ENCODE measurements at regions not wholly inside any gene's neighbourhood (a gene's known extent, or its start where the extent isn't known, plus 50 kb on each side); places are given as distances from the start of the nearest gene placed in this dataset.

- no peak overlapping the region for H3K27ac ChIP-seq (ENCODE audit: control insufficient read depth, insufficient read depth)
- FAIRE-seq: no peak
- BruUV-seq (replicated peaks): no TSS peak
- H3K79me2 ChIP-seq (ENCODE audit: control insufficient read depth, insufficient read depth, low read length): no peaks in the 10 kb centered on the region
- no peak for DNase-seq (ENCODE audit: low read depth, low spot score)
- 0% methylated on average over 1 of the region's 1 CpG for WGBS (ENCODE audit: insufficient coverage, insufficient replicate concordance, low lambda C conversion rate, missing lambda C conversion rate)
- H2AFZ ChIP-seq (ENCODE audit: control insufficient read depth, low read depth, low read length): no peak overlapping the region
- in situ Hi-C loops (cut with MboI) (no loop called here), intact Hi-C loops (cut with micrococcal nuclease; ENCODE audit: unreplicated experiment) (no loop called here)
- POLR2A ChIA-PET: no interaction called here
- CTCF ChIA-PET: interaction anchor here (1.0 kb wide), 1 partner anchor 13 kb away, joined by 3 read pairs; no protein-coding TSS in a partner anchor
- TF ChIP-seq ATF7 (IDR thresholded peaks at IDR 0.05; ENCODE audit: low read depth): no peak
- no peaks in the 10 kb centered on the region for H3K36me3 ChIP-seq (ENCODE audit: control insufficient read depth in 2 of 2, insufficient read depth in 2 of 2, low read length in 1 of 2)
- no peaks in the 10 kb centered on the region for H3K27me3 ChIP-seq (replicated peaks in 1 of 2; ENCODE audit: control insufficient read depth in 2 of 2, insufficient read depth in 2 of 2, low read length in 1 of 2)
- no peak overlapping the region for H3K4me3 ChIP-seq
- SMC1A ChIA-PET (ENCODE audit: uncharacterized antibody, unreplicated experiment): no interaction called here
- ATAC-seq: no peak
- RAD21 ChIA-PET (ENCODE audit: unreplicated experiment): no interaction called here
- H3K4me1 ChIP-seq (ENCODE audit: control insufficient read depth, insufficient read depth, low read length): no peaks in the 10 kb centered on the region
- no peaks in the 10 kb centered on the region for H3K9me3 ChIP-seq (replicated peaks; ENCODE audit: control insufficient read depth, insufficient read depth, low read length)
- H4K20me1 ChIP-seq (ENCODE audit: control insufficient read depth, insufficient read depth): no peaks in the 10 kb centered on the region
- no peak overlapping the region for H3K9ac ChIP-seq (ENCODE audit: control insufficient read depth, insufficient read depth, low read length)
- no peak overlapping the region for H3K4me2 ChIP-seq (ENCODE audit: control insufficient read depth, insufficient read depth)
Observed at GRCh38 chr13:109393045-109393444, 393.3 kb downstream of the IRS2 start.

- CTCF ChIA-PET: no interaction called here
- no TSS peak for BruUV-seq (replicated peaks)
- intact Hi-C loops (cut with micrococcal nuclease; ENCODE audit: unreplicated experiment) (no loop called here), in situ Hi-C loops (cut with MboI) (no loop called here)
- Histone ChIP-seq H4K20me1 (ENCODE audit: control insufficient read depth, insufficient read depth) (no peaks in the 10 kb centered on the region), H3K79me2 (ENCODE audit: control insufficient read depth, insufficient read depth, low read length) (no peaks in the 10 kb centered on the region), H2AFZ (ENCODE audit: control insufficient read depth, low read depth, low read length) (no peak overlapping the region), H3K36me3 (ENCODE audit: control insufficient read depth in 2 of 2, insufficient read depth in 2 of 2, low read length in 1 of 2) (no peaks in the 10 kb centered on the region), H3K27me3 (replicated peaks in 1 of 2; ENCODE audit: control insufficient read depth in 2 of 2, insufficient read depth in 2 of 2, low read length in 1 of 2) (no peaks in the 10 kb centered on the region), H3K4me3 (no peak overlapping the region), H3K4me1 (ENCODE audit: control insufficient read depth, insufficient read depth, low read length) (no peaks in the 10 kb centered on the region), H3K9me3 (replicated peaks; ENCODE audit: control insufficient read depth, insufficient read depth, low read length) (no peaks in the 10 kb centered on the region), H3K27ac (ENCODE audit: control insufficient read depth, insufficient read depth) (no peak overlapping the region), H3K9ac (ENCODE audit: control insufficient read depth, insufficient read depth, low read length) (no peak overlapping the region), H3K4me2 (ENCODE audit: control insufficient read depth, insufficient read depth) (no peak overlapping the region)
- SMC1A ChIA-PET (ENCODE audit: uncharacterized antibody, unreplicated experiment): no interaction called here
- POLR2A ChIA-PET: interaction anchor here (0.6 kb wide), 1 partner anchor 7 kb away, joined by 5 read pairs; no protein-coding TSS in a partner anchor
- WGBS (ENCODE audit: insufficient coverage, insufficient replicate concordance, low lambda C conversion rate, missing lambda C conversion rate): 18% methylated on average over 2 of the region's 2 CpGs
- DNase-seq (ENCODE audit: low read depth, low spot score) (no peak), ATAC-seq (no peak), FAIRE-seq (no peak)
- RAD21 ChIA-PET (ENCODE audit: unreplicated experiment): no interaction called here
- no peak for TF ChIP-seq RUNX3 (IDR thresholded peaks at IDR 0.05; ENCODE audit: low read length)
- no peak for TF ChIP-seq EED (IDR thresholded peaks at IDR 0.05; ENCODE audit: low read depth)
- no peak for TF ChIP-seq HDAC2 (IDR thresholded peaks at IDR 0.05)
- no peak for TF ChIP-seq LARP7 (IDR thresholded peaks at IDR 0.05)
- no peak for TF ChIP-seq SKIL (IDR thresholded peaks at IDR 0.05; ENCODE audit: low read depth, poor library complexity, severe bottlenecking)
- TF ChIP-seq ZZZ3 (IDR thresholded peaks at IDR 0.05; ENCODE audit: control insufficient read depth, insufficient read length, low read depth): no peak
- no peak for TF ChIP-seq TCF12 (IDR thresholded peaks at IDR 0.05; ENCODE audit: low read depth, low read length)
- no peak for TF ChIP-seq NFYB (IDR thresholded peaks at IDR 0.05; ENCODE audit: insufficient read depth, low read depth, low read length)
- no peak for TF ChIP-seq TCF3 (IDR thresholded peaks at IDR 0.05; ENCODE audit: borderline replicate concordance, insufficient read depth, low read depth, low read length)
- no peak for TF ChIP-seq ZBTB33 (IDR thresholded peaks at IDR 0.05)
- TF ChIP-seq ZNF24 (IDR thresholded peaks at IDR 0.05): no peak
- no peak for TF ChIP-seq JUNB (IDR thresholded peaks at IDR 0.05)
- no peak for TF ChIP-seq ASH2L (IDR thresholded peaks at IDR 0.05; ENCODE audit: borderline replicate concordance, low read depth)
- TF ChIP-seq CREB1 (IDR thresholded peaks at IDR 0.05; ENCODE audit: low read depth): no peak
- no peak for TF ChIP-seq ATF2 (IDR thresholded peaks at IDR 0.05; ENCODE audit: low read length)
Observed at GRCh38 chr13:109390391-109390790, 396.0 kb downstream of the IRS2 start.

Measured in GM12878 (cell line).